Cardiac fibroblast (primary cell): ENCODE measurements at regions not wholly inside any gene's neighbourhood (a gene's known extent, or its start where the extent isn't known, plus 50 kb on each side); places are given as distances from the start of the nearest gene placed in this dataset.
A peak's percentile ranks its signal among the peaks of the same experiment; 100 is the strongest.

Source experiments
- DNase-seq, 2 donors: peaks; one replicate each; pipeline versions ENCODE4 v3.0.0 to v3.0.0-alpha.2; 2010; ENCODE audit warnings: low read depth in 2 of 2
- H3K4me3 ChIP-seq, 2 donors: replicated peaks in 1 of 2; 1 replicate in 1 of 2; 2 replicates in 1 of 2; pipeline ENCODE4 v1.5.1; 2011; ENCODE audit warnings: low read depth in 2 of 2, low read length in 2 of 2, mild to moderate bottlenecking in 2 of 2, moderate library complexity in 1 of 2
- TF ChIP-seq, protein P1 (sequence below): IDR thresholded peaks from one replicate; pipeline ENCODE4 v1.5.1; 2011; ENCODE audit warnings: low read depth, mild to moderate bottlenecking, low read length, inconsistent platforms

DNA sequence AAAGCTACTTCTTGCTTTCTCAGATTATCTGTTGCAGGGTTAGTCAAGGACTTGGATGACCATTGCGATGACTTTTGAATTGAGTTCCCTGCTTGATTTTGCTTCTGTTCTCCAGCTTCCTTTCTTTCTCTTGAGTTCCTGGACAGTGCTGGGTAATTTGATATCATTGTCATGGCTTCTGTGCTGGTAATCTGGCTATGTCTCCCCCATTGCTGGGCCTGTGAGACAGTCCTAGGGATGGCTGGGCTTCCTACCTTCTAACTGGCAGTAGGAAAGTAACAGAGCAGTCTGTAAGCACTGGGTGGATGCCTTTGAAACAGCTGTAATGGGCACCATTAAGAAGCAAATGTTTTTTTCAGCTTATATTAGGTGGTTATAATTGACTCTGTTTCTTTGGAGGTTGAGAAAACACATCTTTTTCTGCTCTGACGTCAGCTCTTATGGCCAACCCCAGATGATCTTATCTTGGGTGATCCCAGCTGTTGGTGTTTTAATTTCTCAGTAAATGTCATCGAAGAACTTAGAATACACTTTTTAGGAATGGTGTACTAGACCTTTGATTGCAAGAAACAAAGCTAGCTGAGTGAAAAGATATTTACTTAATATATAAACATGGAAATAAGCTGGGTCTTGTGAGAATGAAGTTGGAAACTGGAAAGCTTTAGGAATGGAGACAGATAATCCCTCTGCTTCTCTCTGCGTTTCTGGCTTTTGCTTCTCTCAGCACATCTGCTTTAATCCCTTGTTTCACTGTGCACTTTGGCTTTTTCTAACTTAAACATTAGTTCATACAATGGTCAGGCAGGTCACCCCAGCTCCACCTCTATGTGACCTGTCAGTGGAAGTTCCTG lies 195.0 kb upstream of the MAN1A1 start:
- peak; percentile 10 to 14 for DNase-seq
- no peak overlapping the region for H3K4me3 ChIP-seq
- TF ChIP-seq, protein P1, sequence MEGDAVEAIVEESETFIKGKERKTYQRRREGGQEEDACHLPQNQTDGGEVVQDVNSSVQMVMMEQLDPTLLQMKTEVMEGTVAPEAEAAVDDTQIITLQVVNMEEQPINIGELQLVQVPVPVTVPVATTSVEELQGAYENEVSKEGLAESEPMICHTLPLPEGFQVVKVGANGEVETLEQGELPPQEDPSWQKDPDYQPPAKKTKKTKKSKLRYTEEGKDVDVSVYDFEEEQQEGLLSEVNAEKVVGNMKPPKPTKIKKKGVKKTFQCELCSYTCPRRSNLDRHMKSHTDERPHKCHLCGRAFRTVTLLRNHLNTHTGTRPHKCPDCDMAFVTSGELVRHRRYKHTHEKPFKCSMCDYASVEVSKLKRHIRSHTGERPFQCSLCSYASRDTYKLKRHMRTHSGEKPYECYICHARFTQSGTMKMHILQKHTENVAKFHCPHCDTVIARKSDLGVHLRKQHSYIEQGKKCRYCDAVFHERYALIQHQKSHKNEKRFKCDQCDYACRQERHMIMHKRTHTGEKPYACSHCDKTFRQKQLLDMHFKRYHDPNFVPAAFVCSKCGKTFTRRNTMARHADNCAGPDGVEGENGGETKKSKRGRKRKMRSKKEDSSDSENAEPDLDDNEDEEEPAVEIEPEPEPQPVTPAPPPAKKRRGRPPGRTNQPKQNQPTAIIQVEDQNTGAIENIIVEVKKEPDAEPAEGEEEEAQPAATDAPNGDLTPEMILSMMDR: no peak

DNA sequence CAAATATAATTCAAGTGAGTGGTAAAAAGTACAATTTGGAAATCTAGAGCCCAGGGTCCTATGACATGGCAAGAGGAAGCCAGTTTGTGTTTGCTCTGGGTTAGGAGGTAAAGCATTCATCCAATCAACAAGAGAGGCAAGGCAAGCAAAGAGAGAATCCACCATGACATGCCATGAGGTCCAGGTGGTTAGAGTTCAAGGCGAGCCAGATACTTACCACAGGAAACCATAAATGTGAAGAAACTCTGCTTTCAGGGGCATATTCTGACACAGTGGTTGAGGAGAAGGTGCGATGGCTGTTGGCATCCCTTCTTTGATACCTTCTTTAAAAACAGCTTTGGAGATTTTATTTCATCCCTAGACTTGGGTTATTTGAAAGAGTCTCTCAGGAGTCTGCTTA lies 193.8 kb upstream of the MAN1A1 start:
- no peak for DNase-seq
- TF ChIP-seq, protein P1: no peak
- no peak overlapping the region for H3K4me3 ChIP-seq

DNA sequence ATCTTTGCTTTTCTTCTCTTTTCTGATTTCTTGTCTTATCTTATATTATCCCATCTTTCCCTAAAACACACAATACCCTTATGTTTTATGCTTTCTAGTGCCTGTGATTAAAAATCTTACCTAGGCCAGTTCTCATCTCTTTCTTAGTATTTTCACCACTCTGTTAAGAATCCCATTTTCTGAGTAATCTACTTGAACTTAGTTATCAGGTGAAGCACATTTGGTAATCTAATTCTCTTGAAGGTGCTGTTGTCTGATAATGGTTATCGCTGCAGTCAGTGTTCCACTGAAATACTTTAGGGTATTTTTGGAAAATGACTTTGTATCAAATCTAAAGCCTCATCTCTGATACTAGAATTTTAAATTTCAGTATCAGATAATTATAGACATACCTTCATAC lies 192.5 kb upstream of the MAN1A1 start:
- no peak overlapping the region for H3K4me3 ChIP-seq
- TF ChIP-seq, protein P1: no peak
- no peak for DNase-seq

DNA sequence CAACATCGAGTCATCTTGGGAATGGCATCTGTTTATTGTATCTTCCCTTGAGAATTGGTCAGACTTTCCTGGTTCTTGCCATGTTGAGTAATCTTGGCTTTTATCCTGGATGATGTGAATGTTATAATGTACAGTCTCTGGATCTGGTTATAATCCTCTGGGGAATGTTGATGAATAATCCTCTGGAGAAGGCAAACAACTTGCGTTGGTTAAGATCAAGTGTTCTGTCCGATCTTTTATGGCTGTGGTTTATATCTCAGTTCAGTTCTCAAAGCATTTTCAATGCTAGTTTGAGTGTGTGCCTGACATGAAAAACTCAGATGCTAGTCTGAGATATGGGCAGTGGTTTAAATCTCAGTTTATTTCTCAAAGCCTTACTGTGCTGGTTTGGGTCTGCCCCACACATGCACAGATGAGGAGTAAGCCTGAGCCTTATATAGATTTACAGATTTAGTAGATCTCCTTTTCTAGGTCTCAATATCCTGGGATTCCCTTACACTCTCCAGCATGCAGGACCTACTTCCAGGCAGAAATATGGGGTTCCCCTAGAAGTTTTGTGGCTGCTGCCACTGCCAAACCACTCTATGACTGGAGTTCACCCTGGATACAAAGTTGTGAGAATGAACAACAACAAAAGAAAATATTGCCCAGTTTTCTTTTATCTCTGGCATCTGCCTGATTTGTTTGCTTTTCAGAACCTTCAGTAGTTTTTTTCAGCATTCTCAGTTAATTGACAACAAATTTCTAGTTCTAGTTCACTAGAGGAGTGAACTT lies 191.8 kb upstream of the MAN1A1 start:
- peak; percentile 97 to 99 for DNase-seq
- TF ChIP-seq, protein P1: no peak
- H3K4me3 ChIP-seq: no peak overlapping the region

DNA sequence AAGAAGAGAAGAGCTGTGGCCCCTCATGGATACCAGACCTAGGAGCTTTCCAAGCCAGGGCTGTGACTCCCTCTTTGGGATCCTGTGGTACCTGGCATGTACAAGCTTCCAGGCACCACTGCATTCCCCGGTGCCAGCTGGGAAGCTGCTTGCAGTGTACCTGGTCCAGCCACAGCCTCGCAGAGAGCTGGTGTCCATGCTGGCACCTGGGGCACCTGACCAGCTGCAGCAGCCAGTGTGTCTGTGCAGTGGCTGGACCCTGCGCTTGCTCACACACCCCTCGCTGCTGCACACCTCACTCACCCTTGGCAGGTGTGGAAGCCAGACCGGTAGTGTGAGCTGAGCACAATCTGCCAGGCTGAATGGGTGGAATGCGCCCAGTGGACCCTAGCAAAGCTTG lies 190.9 kb upstream of the MAN1A1 start:
- TF ChIP-seq, protein P1: no peak
- H3K4me3 ChIP-seq: no peak overlapping the region
- DNase-seq: no peak

DNA sequence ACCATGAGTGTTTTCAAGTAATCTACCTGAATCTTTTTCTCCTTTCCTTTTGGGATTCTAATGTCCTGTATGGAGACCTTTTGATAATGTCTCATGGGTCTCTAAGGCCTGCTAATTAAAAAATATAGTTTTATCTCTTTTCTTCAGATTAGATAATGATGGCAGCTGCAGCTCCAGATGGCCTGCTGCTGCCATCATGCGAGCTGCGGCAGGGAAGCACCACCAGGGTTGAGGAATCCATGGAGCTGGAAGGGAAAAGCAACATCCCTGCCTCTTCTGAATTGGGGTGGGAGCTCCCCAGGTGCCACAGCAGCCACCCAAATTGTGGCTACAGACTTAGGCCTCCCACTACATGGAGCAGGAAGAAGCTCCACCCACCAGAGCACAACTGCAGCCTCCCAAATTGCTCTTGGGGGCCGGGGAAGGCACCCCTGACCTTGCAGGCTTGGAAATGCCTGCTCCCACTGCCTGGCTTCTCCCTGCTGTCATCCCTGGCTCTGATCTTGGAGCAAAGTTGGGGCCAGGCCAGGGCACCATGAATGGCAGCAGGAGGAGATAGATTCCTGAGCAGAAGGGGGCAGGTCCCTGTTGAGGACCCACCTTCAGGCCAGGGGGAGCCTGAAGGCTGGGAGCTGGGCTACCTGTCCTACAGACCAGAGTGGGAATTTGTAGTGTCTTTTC lies 189.6 kb upstream of the MAN1A1 start:
- no peak overlapping the region for H3K4me3 ChIP-seq
- DNase-seq: no peak
- TF ChIP-seq, protein P1: no peak
